ENCODE measurements at regions not wholly inside any gene's neighbourhood (a gene's known extent, or its start where the extent isn't known, plus 50 kb on each side); places are given as distances from the start of the nearest gene placed in this dataset.

DNA sequence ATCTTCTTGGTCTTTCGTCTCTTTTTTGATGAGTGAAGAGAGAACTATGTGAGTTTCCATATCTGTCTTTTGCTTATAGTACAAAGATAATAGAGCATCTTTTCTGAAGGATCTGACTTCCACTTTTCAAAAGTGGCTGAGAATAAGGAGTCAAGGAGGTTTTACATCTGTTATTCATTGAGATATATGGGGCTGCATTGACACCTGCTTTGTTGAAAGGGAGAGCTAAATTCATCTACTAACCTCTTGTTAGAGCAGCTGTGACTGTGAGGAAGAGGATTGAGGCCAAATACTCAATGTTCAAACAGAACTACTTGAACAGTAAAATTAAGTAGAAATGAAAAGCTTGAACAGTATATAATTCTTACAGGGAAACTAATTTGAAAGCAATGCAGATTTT is 130.2 kb upstream of the ATP2B1 start:
- intact Hi-C loops (cut with DNase I; ENCODE audit: low total_unique reads) = no loop called here
- Histone ChIP-seq H3K9me3 (no peaks in the 10 kb centered on the region), H3K4me1 (no peaks in the 10 kb centered on the region), H3K27ac (no peak overlapping the region), H3K36me3 (no peaks in the 10 kb centered on the region), H3K27me3 (replicated peaks in 1 of 7) (no peaks in the 10 kb centered on the region), H3K4me3 (no peak overlapping the region)
- DNase-seq = no peak
- 79 to 97% (median 88%) methylated on average over 1 of the region's 1 CpG for WGBS, 5 donors
- TF ChIP-seq CTCF (IDR thresholded peaks at IDR 0.05 in 8 of 11, conservative IDR thresholded peaks at IDR 0.05 in 3 of 11) (no peak), POLR2A (IDR thresholded peaks at IDR 0.05) (no peak), POLR2AphosphoS5 (IDR thresholded peaks at IDR 0.05) (no peak)

GRCh38 chr12:89836026-89836425 is 127.4 kb upstream of the ATP2B1 start:
- intact Hi-C loops (cut with DNase I; ENCODE audit: low total_unique reads) = no loop called here
- H3K4me1 ChIP-seq = no peaks in the 10 kb centered on the region
- 32 to 81% (median 58%) methylated on average over 1 of the region's 1 CpG for WGBS, 5 donors
- no peaks in the 10 kb centered on the region for H3K9me3 ChIP-seq
- H3K27me3 ChIP-seq (replicated peaks in 1 of 7) = no peaks in the 10 kb centered on the region
- no peak overlapping the region for H3K4me3 ChIP-seq
- TF ChIP-seq POLR2A (IDR thresholded peaks at IDR 0.05) (no peak), POLR2AphosphoS5 (IDR thresholded peaks at IDR 0.05) (no peak), CTCF (IDR thresholded peaks at IDR 0.05 in 8 of 11, conservative IDR thresholded peaks at IDR 0.05 in 3 of 11) (no peak)
- H3K36me3 ChIP-seq = no peaks in the 10 kb centered on the region
- H3K27ac ChIP-seq = no peak overlapping the region
- no peak for DNase-seq

- Histone ChIP-seq H3K4me1 (no peaks in the 10 kb centered on the region), H3K27ac (no peak overlapping the region), H3K4me3 (no peak overlapping the region), H3K27me3 (replicated peaks in 1 of 7) (no peaks in the 10 kb centered on the region), H3K36me3 (no peaks in the 10 kb centered on the region), H3K9me3 (no peaks in the 10 kb centered on the region)
- 83 to 100% (median 92%) methylated on average over 1 of the region's 1 CpG for WGBS, 5 donors
- no peak for TF ChIP-seq CTCF (IDR thresholded peaks at IDR 0.05 in 8 of 11, conservative IDR thresholded peaks at IDR 0.05 in 3 of 11)
- no peak for TF ChIP-seq POLR2A (IDR thresholded peaks at IDR 0.05)
- TF ChIP-seq POLR2AphosphoS5 (IDR thresholded peaks at IDR 0.05) = no peak
- intact Hi-C loops (cut with DNase I; ENCODE audit: low total_unique reads) = no loop called here
- no peak for DNase-seq
These were observed 126.0 kb upstream of the ATP2B1 start for GRCh38 chr12:89834676-89835075.

DNA sequence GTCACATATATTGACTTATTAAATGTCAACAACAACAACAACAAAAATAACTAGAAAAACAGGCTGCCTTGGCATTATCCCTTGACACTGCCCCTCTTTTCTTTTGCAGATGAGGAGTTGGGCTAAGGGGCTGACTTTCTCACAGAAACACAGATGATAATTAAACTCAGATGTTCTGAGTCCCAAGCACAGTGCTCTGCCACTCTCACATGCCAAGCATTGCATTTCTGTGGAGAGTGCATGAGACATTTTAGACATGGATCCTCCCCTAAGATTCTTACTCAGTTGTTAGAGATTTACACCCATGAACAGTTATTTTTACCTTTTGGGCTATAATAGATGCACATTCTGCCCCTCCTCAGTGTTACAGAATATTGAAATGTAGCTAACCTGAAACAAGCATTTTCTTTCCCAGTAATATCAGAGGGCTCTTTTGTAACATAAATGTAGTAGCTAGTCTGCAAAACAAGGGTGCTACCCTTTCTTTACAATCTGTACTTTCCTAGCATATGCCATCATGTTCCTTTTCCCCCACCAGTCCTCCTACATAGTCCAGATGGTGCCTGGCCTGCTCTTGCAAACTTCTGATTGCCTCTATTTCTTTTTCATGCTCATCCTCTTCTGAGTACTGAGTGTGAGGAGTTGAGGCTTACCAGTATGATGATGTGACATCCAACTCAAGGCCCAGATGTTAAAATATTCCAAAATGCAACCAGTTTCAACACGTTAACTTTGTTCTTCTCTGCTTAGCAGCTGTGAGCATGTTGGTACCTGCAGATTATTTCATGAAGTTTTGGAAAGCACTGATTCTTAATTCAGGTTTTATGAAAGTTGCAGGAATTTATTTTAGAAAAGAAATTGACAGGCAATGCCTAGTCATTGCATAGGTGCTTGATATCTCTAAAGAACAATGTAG is 125.0 kb upstream of the ATP2B1 start:
- Histone ChIP-seq H3K4me3 (no peak overlapping the region), H3K36me3 (no peaks in the 10 kb centered on the region), H3K4me1 (no peaks in the 10 kb centered on the region), H3K27ac (no peak overlapping the region), H3K27me3 (replicated peaks in 1 of 7) (no peaks in the 10 kb centered on the region), H3K9me3 (no peaks in the 10 kb centered on the region)
- intact Hi-C loops (cut with DNase I; ENCODE audit: low total_unique reads) = no loop called here
- DNase-seq = no peak
- TF ChIP-seq POLR2AphosphoS5 (IDR thresholded peaks at IDR 0.05) = no peak
- TF ChIP-seq CTCF (IDR thresholded peaks at IDR 0.05 in 8 of 11, conservative IDR thresholded peaks at IDR 0.05 in 3 of 11) = no peak
- TF ChIP-seq POLR2A (IDR thresholded peaks at IDR 0.05) = no peak
- WGBS, 5 donors = 95 to 98% (median 95%) methylated on average over 1 of the region's 1 CpG

Measured in spleen (tissue), 11 donors.